ENCODE measurements at regions not wholly inside any gene's neighbourhood (a gene's known extent, or its start where the extent isn't known, plus 50 kb on each side); places are given as distances from the start of the nearest gene placed in this dataset.
A peak's percentile ranks its signal among the peaks of the same experiment; 100 is the strongest.

DNA sequence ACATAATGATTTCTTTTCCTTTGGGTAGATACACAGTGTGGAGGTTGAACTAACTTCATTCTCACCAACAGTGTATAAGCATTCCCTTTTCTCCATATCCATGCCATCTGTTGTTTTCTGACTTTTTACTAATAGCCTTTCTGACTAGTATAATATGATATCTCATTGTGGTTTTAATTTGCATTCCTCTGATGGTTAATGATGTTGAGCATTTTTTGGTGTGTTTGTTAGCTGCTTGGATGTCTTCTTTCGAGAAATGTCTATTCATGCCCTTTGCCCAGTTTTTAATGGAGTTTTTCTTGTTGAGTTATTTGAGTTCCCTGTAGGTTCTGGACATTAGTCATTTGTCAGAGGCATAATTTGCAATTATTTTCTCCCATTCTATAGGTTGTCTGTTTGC lies 59.8 kb downstream of the MARCHF4 start:
- Histone ChIP-seq H3K27ac (ENCODE audit: low read depth in 2 of 2, low read length in 1 of 2) (no peak overlapping the region), H3K9me2 (no peaks in the 10 kb centered on the region), H3K4me1 (ENCODE audit: control insufficient read depth in 1 of 2, insufficient read depth in 2 of 2, low read depth in 1 of 2, low read length in 1 of 2) (peaks cover 11 to 27% of the 10 kb centered on the region in 2 experiments), H3F3A (replicated peaks; ENCODE audit: insufficient read depth) (peaks cover 24% of the 10 kb centered on the region), H2AFZ (ENCODE audit: low read depth) (no peak overlapping the region), H3K4me3 (ENCODE audit: low read depth in 2 of 2, low read length in 1 of 2) (no peak overlapping the region), H3K9ac (no peak overlapping the region), H3K9me3 (no peaks in the 10 kb centered on the region), H3K27me3 (ENCODE audit: insufficient read depth) (no peaks in the 10 kb centered on the region), H3K4me2 (no peak overlapping the region), H3K36me3 (replicated peaks in 1 of 2; ENCODE audit: control insufficient read depth in 1 of 2, insufficient read depth in 2 of 2, low read length in 1 of 2) (peaks cover 0 to 5% of the 10 kb centered on the region in 2 experiments), H4K20me1 (ENCODE audit: insufficient read depth) (no peaks in the 10 kb centered on the region), H3K79me2 (ENCODE audit: insufficient read depth) (peaks cover 47% of the 10 kb centered on the region)
- DNase-seq = no peak
- 95% methylated on average over 1 of the region's 1 CpG for WGBS (ENCODE audit: low lambda C conversion rate)
- ChIA-PET POLR2A (no interaction called here), CTCF (no interaction called here)
- TF ChIP-seq YY1 (IDR thresholded peaks at IDR 0.05; ENCODE audit: low read depth) (no peak), NFIC (IDR thresholded peaks at IDR 0.05; ENCODE audit: borderline replicate concordance) (no peak), JUND (IDR thresholded peaks at IDR 0.05) (no peak)
- TF ChIP-seq, protein P1, sequence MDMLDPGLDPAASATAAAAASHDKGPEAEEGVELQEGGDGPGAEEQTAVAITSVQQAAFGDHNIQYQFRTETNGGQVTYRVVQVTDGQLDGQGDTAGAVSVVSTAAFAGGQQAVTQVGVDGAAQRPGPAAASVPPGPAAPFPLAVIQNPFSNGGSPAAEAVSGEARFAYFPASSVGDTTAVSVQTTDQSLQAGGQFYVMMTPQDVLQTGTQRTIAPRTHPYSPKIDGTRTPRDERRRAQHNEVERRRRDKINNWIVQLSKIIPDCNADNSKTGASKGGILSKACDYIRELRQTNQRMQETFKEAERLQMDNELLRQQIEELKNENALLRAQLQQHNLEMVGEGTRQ (IDR thresholded peaks at IDR 0.05; ENCODE audit: borderline replicate concordance, low read depth, low read length) = no peak
- TF ChIP-seq, protein P2, sequence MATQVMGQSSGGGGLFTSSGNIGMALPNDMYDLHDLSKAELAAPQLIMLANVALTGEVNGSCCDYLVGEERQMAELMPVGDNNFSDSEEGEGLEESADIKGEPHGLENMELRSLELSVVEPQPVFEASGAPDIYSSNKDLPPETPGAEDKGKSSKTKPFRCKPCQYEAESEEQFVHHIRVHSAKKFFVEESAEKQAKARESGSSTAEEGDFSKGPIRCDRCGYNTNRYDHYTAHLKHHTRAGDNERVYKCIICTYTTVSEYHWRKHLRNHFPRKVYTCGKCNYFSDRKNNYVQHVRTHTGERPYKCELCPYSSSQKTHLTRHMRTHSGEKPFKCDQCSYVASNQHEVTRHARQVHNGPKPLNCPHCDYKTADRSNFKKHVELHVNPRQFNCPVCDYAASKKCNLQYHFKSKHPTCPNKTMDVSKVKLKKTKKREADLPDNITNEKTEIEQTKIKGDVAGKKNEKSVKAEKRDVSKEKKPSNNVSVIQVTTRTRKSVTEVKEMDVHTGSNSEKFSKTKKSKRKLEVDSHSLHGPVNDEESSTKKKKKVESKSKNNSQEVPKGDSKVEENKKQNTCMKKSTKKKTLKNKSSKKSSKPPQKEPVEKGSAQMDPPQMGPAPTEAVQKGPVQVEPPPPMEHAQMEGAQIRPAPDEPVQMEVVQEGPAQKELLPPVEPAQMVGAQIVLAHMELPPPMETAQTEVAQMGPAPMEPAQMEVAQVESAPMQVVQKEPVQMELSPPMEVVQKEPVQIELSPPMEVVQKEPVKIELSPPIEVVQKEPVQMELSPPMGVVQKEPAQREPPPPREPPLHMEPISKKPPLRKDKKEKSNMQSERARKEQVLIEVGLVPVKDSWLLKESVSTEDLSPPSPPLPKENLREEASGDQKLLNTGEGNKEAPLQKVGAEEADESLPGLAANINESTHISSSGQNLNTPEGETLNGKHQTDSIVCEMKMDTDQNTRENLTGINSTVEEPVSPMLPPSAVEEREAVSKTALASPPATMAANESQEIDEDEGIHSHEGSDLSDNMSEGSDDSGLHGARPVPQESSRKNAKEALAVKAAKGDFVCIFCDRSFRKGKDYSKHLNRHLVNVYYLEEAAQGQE (IDR thresholded peaks at IDR 0.05; ENCODE audit: low read depth, low read length) = no peak
- TF ChIP-seq, protein P3, sequence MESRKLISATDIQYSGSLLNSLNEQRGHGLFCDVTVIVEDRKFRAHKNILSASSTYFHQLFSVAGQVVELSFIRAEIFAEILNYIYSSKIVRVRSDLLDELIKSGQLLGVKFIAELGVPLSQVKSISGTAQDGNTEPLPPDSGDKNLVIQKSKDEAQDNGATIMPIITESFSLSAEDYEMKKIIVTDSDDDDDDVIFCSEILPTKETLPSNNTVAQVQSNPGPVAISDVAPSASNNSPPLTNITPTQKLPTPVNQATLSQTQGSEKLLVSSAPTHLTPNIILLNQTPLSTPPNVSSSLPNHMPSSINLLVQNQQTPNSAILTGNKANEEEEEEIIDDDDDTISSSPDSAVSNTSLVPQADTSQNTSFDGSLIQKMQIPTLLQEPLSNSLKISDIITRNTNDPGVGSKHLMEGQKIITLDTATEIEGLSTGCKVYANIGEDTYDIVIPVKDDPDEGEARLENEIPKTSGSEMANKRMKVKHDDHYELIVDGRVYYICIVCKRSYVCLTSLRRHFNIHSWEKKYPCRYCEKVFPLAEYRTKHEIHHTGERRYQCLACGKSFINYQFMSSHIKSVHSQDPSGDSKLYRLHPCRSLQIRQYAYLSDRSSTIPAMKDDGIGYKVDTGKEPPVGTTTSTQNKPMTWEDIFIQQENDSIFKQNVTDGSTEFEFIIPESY (IDR thresholded peaks at IDR 0.05; ENCODE audit: borderline replicate concordance, low read depth) = no peak

DNA sequence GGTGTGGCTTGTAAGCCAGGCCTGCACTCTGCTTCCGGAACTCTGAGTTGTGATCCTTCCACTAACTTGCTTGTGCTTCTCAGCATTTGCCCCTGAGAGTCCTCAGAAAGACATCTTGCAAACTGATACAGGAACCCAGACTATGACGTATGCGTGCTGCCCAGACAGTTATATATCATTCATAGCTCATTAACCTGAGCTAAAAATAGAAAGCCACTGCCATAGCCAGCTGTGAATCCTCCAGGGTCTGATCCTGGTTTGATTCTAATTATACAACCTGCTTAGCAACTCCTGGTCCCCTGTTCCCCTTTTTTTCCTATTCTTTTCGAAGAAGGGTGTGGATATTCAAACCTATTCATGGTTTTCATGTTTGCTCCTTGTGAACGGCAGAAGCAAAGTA lies 63.7 kb downstream of the MARCHF4 start:
- POLR2A ChIA-PET = no interaction called here
- H2AFZ ChIP-seq (ENCODE audit: low read depth) = no peak overlapping the region
- peaks cover 57% of the 10 kb centered on the region for H3K79me2 ChIP-seq (ENCODE audit: insufficient read depth)
- no peaks in the 10 kb centered on the region for H3K9me3 ChIP-seq
- H3F3A ChIP-seq (replicated peaks; ENCODE audit: insufficient read depth) = peaks cover 3% of the 10 kb centered on the region
- 84% methylated on average over 5 of the region's 5 CpGs for WGBS (ENCODE audit: low lambda C conversion rate)
- H4K20me1 ChIP-seq (ENCODE audit: insufficient read depth) = no peaks in the 10 kb centered on the region
- H3K9ac ChIP-seq = no peak overlapping the region
- H3K4me1 ChIP-seq (ENCODE audit: control insufficient read depth in 1 of 2, insufficient read depth in 2 of 2, low read depth in 1 of 2, low read length in 1 of 2) = peaks cover 3 to 9% of the 10 kb centered on the region in 2 experiments; a peak in 3 of 4 replicates
- no peaks in the 10 kb centered on the region for H3K9me2 ChIP-seq
- DNase-seq = no peak
- H3K4me2 ChIP-seq = no peak overlapping the region
- H3K4me3 ChIP-seq (ENCODE audit: low read depth in 2 of 2, low read length in 1 of 2) = no peak overlapping the region
- H3K36me3 ChIP-seq (replicated peaks in 1 of 2; ENCODE audit: control insufficient read depth in 1 of 2, insufficient read depth in 2 of 2, low read length in 1 of 2) = peaks cover 0 to 5% of the 10 kb centered on the region in 2 experiments
- H3K27ac ChIP-seq (ENCODE audit: low read depth in 2 of 2, low read length in 1 of 2) = peak overlapping the region in 1 of 2 experiments; percentile 45; a peak in 2 of 4 replicates
- CTCF ChIA-PET = interaction anchor here (0.7 to 1.1 kb wide), 3 partner anchors 12 to 95 kb away, joined by 3 to 4 read pairs (median 3); no protein-coding TSS in a partner anchor
- no peaks in the 10 kb centered on the region for H3K27me3 ChIP-seq (ENCODE audit: insufficient read depth)
- TF ChIP-seq TAF1 (IDR thresholded peaks at IDR 0.05; ENCODE audit: borderline replicate concordance, low read depth, low read length) (no peak), FOXJ3 (CRISPR knock-in tag; IDR thresholded peaks at IDR 0.05) (no peak), JUND (IDR thresholded peaks at IDR 0.05) (no peak), ELF1 (IDR thresholded peaks at IDR 0.05) (no peak), RFX5 (IDR thresholded peaks at IDR 0.05; ENCODE audit: low read length) (no peak), TEAD4 (IDR thresholded peaks at IDR 0.05; ENCODE audit: borderline replicate concordance, insufficient read depth) (no peak), SMC3 (IDR thresholded peaks at IDR 0.05; ENCODE audit: low read depth, low read length) (no peak)
- TF ChIP-seq, protein P4, sequence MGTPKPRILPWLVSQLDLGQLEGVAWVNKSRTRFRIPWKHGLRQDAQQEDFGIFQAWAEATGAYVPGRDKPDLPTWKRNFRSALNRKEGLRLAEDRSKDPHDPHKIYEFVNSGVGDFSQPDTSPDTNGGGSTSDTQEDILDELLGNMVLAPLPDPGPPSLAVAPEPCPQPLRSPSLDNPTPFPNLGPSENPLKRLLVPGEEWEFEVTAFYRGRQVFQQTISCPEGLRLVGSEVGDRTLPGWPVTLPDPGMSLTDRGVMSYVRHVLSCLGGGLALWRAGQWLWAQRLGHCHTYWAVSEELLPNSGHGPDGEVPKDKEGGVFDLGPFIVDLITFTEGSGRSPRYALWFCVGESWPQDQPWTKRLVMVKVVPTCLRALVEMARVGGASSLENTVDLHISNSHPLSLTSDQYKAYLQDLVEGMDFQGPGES (IDR thresholded peaks at IDR 0.05; ENCODE audit: low read depth, low read length) = no peak
- TF ChIP-seq, protein P2 (IDR thresholded peaks at IDR 0.05; ENCODE audit: low read depth, low read length) = no peak
- TF ChIP-seq, protein P5, sequence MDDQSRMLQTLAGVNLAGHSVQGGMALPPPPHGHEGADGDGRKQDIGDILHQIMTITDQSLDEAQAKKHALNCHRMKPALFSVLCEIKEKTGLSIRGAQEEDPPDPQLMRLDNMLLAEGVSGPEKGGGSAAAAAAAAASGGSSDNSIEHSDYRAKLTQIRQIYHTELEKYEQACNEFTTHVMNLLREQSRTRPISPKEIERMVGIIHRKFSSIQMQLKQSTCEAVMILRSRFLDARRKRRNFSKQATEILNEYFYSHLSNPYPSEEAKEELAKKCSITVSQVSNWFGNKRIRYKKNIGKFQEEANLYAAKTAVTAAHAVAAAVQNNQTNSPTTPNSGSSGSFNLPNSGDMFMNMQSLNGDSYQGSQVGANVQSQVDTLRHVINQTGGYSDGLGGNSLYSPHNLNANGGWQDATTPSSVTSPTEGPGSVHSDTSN (IDR thresholded peaks at IDR 0.05) = no peak

Measured in SK-N-SH (cell line).